AG09319 (cell line): ENCODE measurements at regions not wholly inside any gene's neighbourhood (a gene's known extent, or its start where the extent isn't known, plus 50 kb on each side); places are given as distances from the start of the nearest gene placed in this dataset.

Experiments used
- DNase-seq: peaks from one replicate; pipeline ENCODE4 v3.0.0-alpha.2; 2010; ENCODE audit warnings: low read depth; ENCODE audit errors: extremely low read depth
- CTCF ChIP-seq: IDR thresholded peaks from 2 replicates; pipeline ENCODE4 v1.5.1; 2011; ENCODE audit warnings: low read depth, mild to moderate bottlenecking, inconsistent platforms, low read length, moderate library complexity

- no peak for TF ChIP-seq CTCF
- DNase-seq, result no peak
These were observed 204.8 kb upstream of the FGGY start for GRCh38 chr1:59092126-59092525.

GRCh38 chr1:59094001-59094400 is 202.9 kb upstream of the FGGY start:
- TF ChIP-seq CTCF, result no peak
- no peak for DNase-seq

GRCh38 chr1:59096501-59096900 is 200.4 kb upstream of the FGGY start:
- TF ChIP-seq CTCF, result no peak
- DNase-seq, result no peak

- no peak for TF ChIP-seq CTCF
- DNase-seq, result no peak
These were observed 198.2 kb upstream of the FGGY start for GRCh38 chr1:59098655-59099054.

- TF ChIP-seq CTCF, result no peak
- DNase-seq, result no peak
These were observed 196.1 kb upstream of the FGGY start for GRCh38 chr1:59100708-59101374.

GRCh38 chr1:59101518-59101917 is 195.4 kb upstream of the FGGY start:
- TF ChIP-seq CTCF, result no peak

GRCh38 chr1:59103457-59103856 is 193.4 kb upstream of the FGGY start:
- TF ChIP-seq CTCF, result no peak
- DNase-seq, result no peak

More at GRCh38 chr1:59101518-59101917, 195.4 kb upstream of the FGGY start:
- no peak for DNase-seq
